KMS-11 (cell line): ENCODE measurements at regions not wholly inside any gene's neighbourhood (a gene's known extent, or its start where the extent isn't known, plus 50 kb on each side); places are given as distances from the start of the nearest gene placed in this dataset.

Experiments
- H2AFZ ChIP-seq: fragments of 200-600 bp; sonication (generic); 2 replicates; pipeline ENCODE4 v1.6.1; 2016; ENCODE audit warnings: antibody characterized with exemption, mixed run types, low read depth
- H3K27ac ChIP-seq: fragments of 200-600 bp; sonication (generic); 2 replicates; pipeline ENCODE4 v1.6.1; 2016; ENCODE audit warnings: mild to moderate bottlenecking, mixed run types
- H3K27me3 ChIP-seq: fragments of 200-600 bp; sonication (generic); 2 replicates; pipeline ENCODE4 v1.6.1; 2017; ENCODE audit warnings: mild to moderate bottlenecking, low read depth, mixed run types, moderate library complexity; ENCODE audit not compliant: insufficient read depth
- H3K36me3 ChIP-seq: fragments of 200-600 bp; sonication (generic); 2 replicates; pipeline ENCODE4 v1.6.1; 2017; ENCODE audit warnings: mild to moderate bottlenecking, mixed run types; ENCODE audit not compliant: insufficient read depth
- H3K4me1 ChIP-seq: fragments of 200-600 bp; sonication (generic); 2 replicates; pipeline ENCODE4 v1.6.1; 2016; ENCODE audit warnings: mild to moderate bottlenecking, low read depth, mixed run types; ENCODE audit not compliant: poor library complexity, severe bottlenecking
- H3K4me2 ChIP-seq: fragments of 200-600 bp; sonication (generic); 2 replicates; pipeline ENCODE4 v1.7.0; 2016; ENCODE audit warnings: mild to moderate bottlenecking, mixed run types
- H3K4me3 ChIP-seq: fragments of 200-600 bp; sonication (generic); IDR thresholded peaks from 2 replicates; pipeline ENCODE4 v1.6.1; 2017; ENCODE audit warnings: low read depth, low read length, mixed read lengths; ENCODE audit not compliant: insufficient read depth
- H3K79me2 ChIP-seq: fragments of 200-600 bp; sonication (generic); 2 replicates; pipeline ENCODE4 v1.6.1; 2016; ENCODE audit warnings: low read depth, mixed run types; ENCODE audit not compliant: insufficient read depth
- H3K9ac ChIP-seq: fragments of 200-600 bp; sonication (generic); 2 replicates; pipeline ENCODE4 v1.6.1; 2016; ENCODE audit warnings: mild to moderate bottlenecking, mixed run types
- H4K20me1 ChIP-seq: fragments of 200-600 bp; sonication (generic); 2 replicates; pipeline ENCODE4 v1.6.1; 2016; ENCODE audit warnings: mild to moderate bottlenecking, mixed run types; ENCODE audit not compliant: insufficient read depth
- CTCF ChIP-seq: fragments of 200-600 bp; sonication (generic); conservative IDR thresholded peaks from 2 replicates; pipeline ENCODE4 v1.6.1; 2017; ENCODE audit warnings: low read depth, mild to moderate bottlenecking, antibody characterized with exemption, low read length, moderate library complexity, mixed read lengths

GRCh38 chr18:42231284-42231683, 276.2 kb downstream of the PIK3C3 start:
- Histone ChIP-seq H3K79me2 (no peaks in the 10 kb centered on the region), H3K27ac (no peak overlapping the region), H3K36me3 (no peaks in the 10 kb centered on the region), H3K4me1 (no peaks in the 10 kb centered on the region), H3K4me2 (no peak overlapping the region), H3K9ac (no peak overlapping the region), H4K20me1 (no peaks in the 10 kb centered on the region), H3K4me3 (no peak overlapping the region), H2AFZ (no peak overlapping the region), H3K27me3 (no peaks in the 10 kb centered on the region)
- TF ChIP-seq CTCF: no peak

GRCh38 chr18:42231796-42232195, 276.8 kb downstream of the PIK3C3 start:
- no peaks in the 10 kb centered on the region for H3K27me3 ChIP-seq
- no peak overlapping the region for H3K9ac ChIP-seq
- no peaks in the 10 kb centered on the region for H3K36me3 ChIP-seq
- no peak overlapping the region for H3K4me2 ChIP-seq
- no peaks in the 10 kb centered on the region for H4K20me1 ChIP-seq
- no peak for TF ChIP-seq CTCF
- no peaks in the 10 kb centered on the region for H3K79me2 ChIP-seq
- no peak overlapping the region for H2AFZ ChIP-seq
- no peak overlapping the region for H3K4me3 ChIP-seq
- no peak overlapping the region for H3K27ac ChIP-seq
- H3K4me1 ChIP-seq: no peaks in the 10 kb centered on the region

- Histone ChIP-seq H4K20me1 (no peaks in the 10 kb centered on the region), H3K27ac (no peak overlapping the region), H3K36me3 (no peaks in the 10 kb centered on the region), H3K9ac (no peak overlapping the region), H3K27me3 (no peaks in the 10 kb centered on the region), H3K79me2 (no peaks in the 10 kb centered on the region), H3K4me1 (no peaks in the 10 kb centered on the region), H2AFZ (no peak overlapping the region), H3K4me3 (no peak overlapping the region), H3K4me2 (no peak overlapping the region)
- no peak for TF ChIP-seq CTCF
These were observed 278.9 kb downstream of the PIK3C3 start for GRCh38 chr18:42233908-42234307.

GRCh38 chr18:42242758-42243157, 287.7 kb downstream of the PIK3C3 start:
- H3K36me3 ChIP-seq: no peaks in the 10 kb centered on the region
- H3K4me2 ChIP-seq: no peak overlapping the region

More at GRCh38 chr18:42242758-42243157, 287.7 kb downstream of the PIK3C3 start:
- Histone ChIP-seq H3K79me2 (no peaks in the 10 kb centered on the region), H3K4me3 (no peak overlapping the region), H3K27me3 (no peaks in the 10 kb centered on the region), H3K9ac (no peak overlapping the region), H3K4me1 (no peaks in the 10 kb centered on the region), H4K20me1 (no peaks in the 10 kb centered on the region), H2AFZ (no peak overlapping the region), H3K27ac (no peak overlapping the region)
- no peak for TF ChIP-seq CTCF
